Stimulated activated CD8-positive, alpha-beta memory T cell treated with anti-CD3 and anti-CD28 coated beads, Interleukin-7, amount 100 ng/mL, for 48 hours (primary cell): ENCODE measurements at regions not wholly inside any gene's neighbourhood (a gene's known extent, or its start where the extent isn't known, plus 50 kb on each side); places are given as distances from the start of the nearest gene placed in this dataset.
"Not testable (repeated sequence)": the region's sequence is repeated elsewhere in the genome, so short reads cannot be mapped to it uniquely, and the experiment has no call there.

ENCODE experiments used
- DNase-seq, 2 donors: peaks; one replicate each; pipeline ENCODE4 v3.0.0-alpha.2; 2020; ENCODE audit warnings: low read depth in 1 of 2; ENCODE audit errors: extremely low read depth in 1 of 2

DNA sequence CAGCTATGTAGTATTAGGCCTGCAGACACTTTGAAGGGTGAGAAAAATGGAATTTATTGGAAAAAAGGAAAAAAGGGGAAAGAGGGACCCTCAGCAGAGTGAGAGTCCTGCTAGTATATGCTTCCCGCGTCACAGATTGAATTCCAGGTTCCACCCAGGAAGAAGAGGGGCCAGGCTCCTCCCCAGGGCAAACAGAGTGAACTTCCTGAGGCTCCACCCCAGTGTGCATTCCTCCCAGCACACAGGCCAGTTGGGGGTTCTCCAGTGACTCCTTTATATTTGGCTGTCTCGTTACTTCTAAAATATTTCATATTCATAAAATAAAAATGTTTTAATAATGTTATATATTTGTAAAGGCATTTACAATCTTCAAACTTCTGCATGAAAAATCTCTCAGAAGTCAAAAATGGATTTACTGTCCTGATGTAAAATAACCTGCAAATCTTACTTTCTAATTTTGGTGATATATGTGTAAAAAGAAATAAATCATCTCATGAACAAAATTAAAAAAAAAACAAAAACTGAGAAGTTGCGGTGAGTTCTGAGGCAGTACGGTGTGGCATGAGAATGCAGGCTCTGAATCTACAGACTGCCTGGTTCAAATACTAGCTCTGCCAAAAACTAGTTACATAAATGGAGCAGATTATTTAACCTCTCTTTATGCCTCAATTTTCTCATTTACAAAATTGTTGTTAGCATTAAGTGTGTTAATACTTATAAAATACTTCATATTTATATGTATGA is 175.8 kb upstream of the P2RY1 start:
- no peak for DNase-seq

DNA sequence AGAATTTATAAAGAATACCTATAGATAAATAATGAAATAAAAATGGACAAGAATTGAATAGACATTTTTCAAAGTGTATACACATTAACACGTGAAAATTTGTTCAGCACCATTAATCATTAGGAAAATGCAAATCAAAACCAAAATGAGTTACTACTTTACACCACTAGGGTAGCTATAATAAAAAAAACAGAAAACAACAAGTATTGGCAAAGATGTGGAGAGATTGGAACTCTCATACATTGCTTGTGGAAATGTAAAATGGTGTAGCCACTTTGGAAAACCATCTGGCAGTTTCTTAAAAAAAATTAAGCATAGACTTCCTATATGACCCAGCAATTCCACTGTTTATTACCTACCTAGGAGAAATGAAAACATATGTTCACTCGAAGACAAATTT is 172.8 kb upstream of the P2RY1 start:
- no peak for DNase-seq

DNA sequence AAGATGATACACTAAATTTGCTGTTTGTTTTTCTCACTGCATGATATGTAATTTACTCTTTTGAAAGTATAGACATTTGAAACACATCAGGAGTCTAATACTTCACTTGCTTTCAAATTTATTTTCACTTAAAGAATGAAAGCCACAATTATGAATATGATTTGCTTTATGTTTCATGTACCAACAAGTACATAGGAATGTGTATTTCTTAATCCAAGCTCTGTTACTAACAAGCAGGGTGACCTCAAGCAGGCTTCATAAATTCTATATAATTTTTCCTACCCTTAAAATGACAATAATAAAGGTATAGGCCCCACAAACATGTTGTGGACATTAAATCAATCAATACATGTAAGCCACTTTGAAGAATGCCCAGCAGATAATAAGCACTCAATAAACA is 170.2 kb upstream of the P2RY1 start:
- no peak for DNase-seq

DNA sequence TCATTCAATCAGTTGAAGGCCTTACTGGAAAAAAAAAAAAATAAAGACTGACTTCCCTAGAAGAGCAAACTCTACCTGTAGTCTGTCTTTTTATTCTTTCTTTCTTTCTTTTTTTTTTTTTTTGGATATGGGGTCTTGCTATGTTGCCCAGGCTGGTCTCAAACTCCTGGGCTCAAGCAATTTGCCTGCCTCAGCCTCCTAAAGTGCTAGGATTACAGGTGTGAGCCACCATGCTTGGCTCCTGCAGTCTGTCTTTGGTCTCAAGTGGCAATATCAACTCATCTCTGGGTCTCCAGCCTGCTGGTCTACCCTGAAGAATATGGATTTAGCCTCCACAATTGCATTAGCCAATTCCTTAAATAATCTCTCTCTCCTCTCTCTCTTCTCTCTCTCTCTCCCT is 167.7 kb upstream of the P2RY1 start:
- no peak for DNase-seq

DNA sequence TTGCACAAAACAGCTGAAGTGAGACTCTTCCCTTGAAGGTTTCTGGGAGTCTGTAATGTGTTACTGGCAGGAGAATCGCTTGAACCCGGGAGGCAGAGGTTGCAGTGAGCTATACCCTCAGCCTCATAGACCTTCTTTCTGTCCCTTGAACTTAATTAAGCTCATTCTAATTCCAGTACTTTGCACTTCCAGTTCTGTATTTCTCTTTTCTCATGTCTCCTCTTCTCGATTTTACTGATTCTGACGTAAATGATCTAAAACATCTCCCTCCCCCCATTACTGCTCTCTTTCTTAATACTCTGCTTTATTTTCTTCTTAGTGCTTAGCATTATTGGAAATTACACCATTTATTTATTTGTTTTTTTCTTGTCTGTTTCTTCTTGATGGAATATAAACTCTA is 165.4 kb upstream of the P2RY1 start:
- DNase-seq = no peak

DNA sequence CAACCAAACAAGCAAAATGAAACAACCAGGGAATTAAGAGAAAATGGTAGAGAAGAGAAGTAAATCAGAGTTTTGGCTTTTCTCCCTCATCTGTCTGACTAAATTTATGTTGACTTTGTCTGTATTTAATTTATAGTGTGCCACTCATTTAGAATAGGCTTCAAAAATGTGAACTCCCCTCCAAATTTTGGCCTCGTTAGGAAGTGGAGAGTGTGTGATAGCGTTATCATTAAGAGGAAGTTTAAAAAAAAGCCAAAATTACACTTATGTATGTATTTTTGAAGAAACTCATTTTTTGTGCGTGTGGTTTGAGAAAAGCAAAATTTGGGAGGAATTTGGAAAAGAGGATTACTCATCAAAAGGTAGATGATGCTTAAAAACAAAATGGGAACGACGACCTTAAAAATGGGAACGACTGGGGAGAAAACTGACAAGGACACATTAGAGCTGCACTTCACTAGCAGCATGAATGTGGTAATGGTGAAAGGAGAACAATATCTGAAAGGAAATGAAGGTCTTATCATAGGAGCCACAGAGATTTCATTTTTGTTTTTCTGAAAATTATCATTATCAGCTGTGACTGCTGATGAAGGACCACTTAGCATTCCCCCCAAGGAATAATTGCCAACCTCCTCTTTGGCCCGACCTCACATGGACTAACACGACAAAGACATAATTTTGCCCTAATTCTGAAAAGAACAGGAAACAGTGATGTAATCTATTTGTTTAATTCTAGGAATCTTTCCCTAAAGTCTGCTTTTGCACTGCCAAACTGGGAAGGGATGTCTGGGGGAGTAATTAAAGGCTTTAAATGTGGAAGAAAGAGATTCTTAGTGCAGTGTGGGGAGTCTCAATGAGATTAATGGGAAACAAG is 163.2 kb upstream of the P2RY1 start:
- no peak for DNase-seq

DNA sequence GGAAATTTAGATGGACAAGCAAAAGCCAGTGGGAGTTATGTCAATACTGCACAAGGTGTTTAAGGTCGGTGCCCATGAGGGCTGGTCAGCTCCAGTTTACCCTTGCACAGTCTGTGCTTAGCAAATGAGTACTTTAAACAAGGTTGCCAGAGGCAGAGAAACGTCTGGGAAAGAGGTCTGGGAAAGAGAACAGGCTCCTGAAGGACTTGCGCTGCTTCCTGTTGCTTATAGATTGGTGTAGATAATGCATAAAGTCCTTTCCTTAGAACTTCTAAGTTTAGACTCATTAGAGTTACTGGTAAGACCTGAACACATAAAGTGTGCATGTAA is 162.6 kb upstream of the P2RY1 start:
- DNase-seq = no peak

DNA sequence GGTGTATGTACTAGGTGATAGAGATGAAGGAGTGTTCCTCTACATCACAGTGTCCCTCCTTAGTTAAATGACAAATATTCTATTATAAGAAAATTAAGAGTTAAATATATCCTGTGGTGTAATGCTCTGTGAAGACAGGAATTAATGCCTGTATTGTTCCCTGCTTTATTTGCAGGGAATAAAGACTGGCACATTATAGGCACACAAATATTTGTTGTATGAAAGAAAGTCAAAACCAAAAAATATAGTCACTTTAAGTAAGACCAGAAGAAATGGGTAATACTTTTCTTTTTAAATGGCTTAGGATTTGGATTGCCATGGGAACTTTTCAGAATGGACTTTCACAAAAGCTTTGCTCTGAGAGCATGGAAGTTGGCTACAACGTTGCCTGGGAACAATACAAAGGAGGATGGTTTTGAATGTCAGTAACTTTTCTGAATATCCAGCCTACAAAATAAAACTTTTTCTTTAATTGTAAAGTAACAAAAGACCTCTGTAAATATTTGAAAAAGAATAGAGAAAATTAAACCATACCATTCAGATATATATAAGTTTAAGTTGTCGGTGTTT is 158.0 kb upstream of the P2RY1 start:
- DNase-seq = no peak

DNA sequence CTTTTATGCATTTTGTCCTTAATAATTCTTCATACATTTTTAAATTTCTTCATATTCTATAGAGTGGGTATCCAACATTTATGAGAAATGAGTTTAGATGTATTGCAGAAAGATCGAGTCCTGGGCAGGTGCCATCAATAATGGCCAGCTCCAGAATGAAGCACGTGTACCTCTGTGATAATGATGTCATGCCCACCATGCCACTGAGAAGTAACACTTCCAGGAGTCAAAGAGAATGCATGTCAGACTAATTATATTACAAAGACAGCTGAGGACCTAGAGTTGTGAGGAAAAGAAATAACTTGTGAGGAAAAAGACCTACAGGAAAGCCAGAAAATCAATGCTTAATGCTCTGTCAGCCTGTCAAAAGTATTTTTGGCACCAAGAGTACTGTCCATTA is 157.4 kb upstream of the P2RY1 start:
- no peak for DNase-seq

DNA sequence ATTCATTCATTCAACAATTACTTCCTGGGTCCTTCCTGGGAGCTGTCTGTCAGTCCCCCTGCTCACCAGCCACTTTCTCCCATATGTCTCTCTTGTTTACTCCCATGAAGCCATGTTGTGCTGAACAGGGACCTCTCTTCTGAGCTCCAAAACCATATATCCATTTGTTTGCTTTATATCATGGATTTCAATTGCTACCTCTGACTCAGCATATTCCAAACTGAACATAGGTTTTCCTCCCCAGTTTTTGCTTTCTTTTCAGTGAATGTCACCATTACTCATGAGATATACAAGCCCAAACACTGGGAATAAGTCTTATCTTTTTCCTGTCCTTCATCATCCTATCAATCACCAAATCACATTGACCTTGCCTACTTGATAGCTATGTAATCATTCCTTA is 152.5 kb upstream of the P2RY1 start:
- DNase-seq = no peak

DNA sequence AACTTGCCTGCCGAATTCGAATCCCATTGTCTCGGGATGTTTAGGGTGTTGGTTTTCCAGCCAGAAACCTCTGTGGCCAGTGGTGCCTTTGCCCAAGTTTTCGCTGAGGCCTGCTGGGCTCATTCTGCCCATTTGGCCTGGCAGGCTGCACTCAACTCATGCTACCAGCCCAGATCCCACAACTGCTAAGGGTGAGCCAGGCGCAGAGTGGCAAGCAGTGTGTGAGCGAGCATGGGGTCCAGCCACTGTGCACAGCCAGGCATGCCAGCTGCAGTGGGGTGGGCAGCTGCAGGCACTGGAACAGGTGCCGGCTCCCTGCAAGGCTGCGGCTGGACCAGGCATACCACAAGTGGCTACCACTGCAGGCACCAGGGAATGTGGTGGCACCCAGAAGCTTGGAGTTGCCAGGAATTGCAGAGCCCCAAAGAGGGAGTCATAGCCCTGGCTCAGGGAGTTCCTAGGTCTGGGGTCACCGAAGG is 151.4 kb upstream of the P2RY1 start:
- no peak for DNase-seq

DNA sequence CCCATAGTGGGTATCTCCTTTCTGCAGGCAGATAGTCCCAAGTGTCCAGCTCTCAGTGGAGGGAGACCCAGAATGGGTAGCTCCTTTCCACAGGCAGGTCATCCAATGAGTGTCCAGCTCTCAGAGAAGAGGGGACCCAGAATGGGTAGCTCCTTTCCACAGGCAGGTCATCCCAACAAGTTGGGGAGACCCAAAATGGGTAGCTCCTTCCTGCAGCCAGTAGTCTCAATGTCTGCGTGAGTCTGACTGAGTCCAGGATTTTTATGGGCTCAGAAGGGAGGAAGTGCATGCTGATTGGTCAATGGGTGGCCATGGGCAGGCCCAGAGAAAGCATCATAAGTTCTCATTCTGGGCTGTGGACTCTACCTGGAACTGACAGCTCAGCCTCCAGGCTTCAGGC is 150.7 kb upstream of the P2RY1 start:
- no peak for DNase-seq

DNA sequence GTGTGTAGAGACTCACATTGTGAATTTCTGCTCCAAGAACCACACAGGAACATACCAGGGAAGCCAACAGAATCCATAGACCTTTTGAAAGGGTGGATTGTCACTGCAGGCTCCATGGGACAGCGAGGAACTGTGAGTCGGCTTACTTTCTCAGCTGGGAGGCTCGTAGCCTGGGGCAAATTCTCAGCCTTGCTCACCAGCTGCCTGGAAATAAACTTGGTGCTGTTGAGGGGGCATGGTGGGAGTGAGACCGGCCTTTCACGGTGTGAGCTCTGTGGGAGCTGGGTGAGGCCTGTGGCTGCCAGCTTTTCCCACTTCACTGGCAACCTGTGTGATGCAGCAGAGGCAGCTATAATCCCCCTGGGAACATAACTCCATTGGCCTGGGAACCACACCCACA is 146.6 kb upstream of the P2RY1 start:
- DNase-seq = no peak

DNA sequence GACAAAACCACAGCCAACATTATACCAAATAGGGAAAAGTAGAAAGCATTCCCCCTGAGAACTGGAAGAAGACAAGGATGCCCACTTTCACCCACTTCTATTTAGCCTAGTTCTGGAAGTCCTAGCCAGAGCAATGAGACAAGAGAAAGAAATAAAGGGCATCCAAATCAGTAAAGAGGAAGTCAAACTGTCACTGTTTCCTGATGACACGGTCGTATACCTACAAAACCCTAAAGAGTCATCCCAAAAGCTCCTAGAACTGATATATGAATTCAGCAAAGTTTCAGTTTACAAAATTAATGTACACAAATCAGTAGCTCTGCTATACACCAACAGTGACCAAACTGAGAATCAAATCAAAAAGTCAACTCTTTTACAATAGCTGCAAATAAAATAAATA is 142.6 kb upstream of the P2RY1 start:
- not testable (repeated sequence) for DNase-seq

DNA sequence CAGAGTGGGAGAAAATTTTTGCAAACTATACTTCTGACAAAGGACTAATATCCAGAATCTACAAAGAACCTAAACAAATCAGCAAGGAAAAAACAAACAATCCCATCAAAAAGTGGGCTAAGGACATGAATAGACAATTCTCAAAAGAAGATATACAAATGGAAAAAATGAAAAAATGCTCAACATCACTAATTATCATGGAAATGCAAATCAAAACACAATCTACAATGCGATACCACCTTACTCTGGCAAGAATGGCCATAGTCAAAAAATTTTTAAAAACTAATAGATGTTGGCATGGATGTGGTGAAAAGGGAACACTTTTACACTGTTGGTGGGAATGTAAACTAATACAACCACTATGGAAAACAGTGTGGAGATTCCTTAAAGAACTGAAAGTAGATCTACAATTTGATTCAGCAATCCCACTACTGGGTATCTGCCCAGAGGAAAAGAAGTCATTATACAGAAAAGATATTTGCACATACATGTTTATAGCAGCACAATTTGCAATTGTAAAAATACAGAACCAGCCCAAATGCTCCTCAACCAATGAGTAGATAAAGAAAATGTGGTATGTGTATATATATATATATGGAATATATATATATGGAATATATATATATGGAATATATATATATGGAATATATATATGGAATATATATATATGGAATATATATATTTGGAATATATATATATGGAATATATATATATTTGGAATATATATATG is 141.2 kb upstream of the P2RY1 start:
- DNase-seq = not testable (repeated sequence)

DNA sequence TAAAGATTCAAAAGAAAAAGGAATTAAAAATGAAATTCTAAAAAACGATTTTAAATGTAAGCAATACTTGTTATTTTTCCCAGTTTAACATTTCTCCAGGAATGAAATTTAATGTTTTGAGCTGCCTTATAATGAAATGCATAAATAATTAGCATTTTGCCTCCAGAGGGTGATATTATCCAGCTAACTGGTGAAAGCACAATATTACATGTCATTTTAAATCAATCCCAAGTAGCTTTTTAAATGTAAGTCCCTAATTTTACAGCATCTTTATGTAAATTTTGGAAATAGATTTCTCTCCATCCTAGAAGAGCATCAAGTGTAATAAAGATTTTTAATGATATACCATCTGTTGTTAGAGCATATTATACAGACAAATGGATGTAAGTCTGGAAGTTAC is 139.1 kb upstream of the P2RY1 start:
- DNase-seq = no peak

DNA sequence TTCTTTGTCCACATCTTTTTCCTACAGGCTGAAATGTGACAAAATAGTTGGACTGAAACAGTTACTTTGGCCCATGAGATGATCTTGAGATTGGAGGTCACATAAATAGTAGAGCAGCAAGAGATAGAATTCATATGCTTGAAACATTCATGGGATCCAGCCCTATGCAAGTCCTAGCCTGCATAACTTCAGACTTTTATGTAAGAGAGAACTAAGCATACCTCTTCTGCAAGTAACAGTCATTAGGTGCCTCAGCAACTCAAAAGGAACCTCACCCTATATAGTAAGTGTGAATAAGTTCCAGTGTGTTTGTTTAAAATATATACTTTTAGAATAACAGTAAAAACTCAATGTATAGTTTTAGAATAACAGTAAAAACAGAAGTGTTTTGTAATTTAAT is 138.0 kb upstream of the P2RY1 start:
- no peak for DNase-seq

DNA sequence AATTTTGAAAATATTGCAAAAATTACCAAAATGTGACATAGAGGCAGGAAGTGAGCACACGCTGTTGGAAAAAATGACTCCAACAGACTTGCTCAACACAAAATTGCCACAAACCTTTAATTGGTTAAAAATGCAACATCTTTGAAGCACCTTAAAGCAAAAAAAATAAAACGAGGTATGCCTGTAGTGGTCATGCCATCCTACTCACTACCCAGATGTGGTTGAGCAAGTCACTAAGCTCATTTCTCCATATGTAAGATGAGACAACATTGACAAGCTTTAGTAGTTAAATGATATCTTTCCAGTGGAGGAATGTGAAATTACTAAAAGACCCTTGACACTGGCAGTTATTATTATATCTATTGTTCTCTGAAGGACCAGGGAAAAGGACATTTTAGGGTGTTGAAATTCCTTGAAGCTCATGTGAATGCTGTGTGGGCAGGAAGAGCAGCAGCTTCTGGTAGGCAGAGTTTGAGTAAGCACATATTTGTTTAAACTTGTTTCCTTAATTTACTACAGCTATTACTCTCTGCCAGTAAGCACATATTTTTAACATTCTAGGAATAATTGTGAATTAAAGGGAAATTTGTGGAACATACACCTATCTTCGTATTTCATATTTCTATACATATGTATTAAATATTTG is 131.6 kb upstream of the P2RY1 start:
- no peak for DNase-seq

DNA sequence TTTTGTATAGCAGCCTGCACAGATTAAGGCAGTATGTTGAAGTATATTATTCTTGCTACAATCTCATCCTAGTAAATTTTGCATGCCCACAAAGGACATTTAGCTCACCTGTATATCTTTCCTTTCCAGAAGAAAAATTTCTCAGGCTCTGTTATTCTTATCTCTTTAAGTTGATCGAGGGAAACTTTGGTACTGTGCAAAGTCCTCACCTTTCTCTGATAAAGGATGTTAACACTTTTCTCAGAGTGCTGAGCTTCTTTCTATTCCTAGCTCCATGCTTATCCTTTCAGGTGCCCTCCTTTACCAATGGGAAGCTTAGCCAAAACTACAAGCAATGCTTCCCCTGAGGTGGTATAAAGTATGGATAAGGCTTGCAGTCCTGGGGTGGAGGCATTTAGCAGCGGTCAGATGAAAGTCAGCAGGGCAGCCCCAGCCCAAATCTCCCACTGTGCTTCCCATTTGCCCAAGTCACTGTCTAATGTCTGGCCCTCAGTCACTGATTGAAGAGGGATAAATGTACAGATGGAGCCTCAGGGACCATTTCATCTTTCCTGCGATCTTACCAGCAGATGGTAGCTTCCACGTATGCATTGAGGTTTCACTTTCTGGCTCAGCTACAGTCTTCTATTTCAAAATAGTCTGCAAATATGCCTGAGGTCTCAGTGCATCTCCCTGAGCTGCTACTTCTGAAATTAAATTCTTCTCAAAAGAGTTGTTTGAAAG is 127.8 kb upstream of the P2RY1 start:
- no peak for DNase-seq

DNA sequence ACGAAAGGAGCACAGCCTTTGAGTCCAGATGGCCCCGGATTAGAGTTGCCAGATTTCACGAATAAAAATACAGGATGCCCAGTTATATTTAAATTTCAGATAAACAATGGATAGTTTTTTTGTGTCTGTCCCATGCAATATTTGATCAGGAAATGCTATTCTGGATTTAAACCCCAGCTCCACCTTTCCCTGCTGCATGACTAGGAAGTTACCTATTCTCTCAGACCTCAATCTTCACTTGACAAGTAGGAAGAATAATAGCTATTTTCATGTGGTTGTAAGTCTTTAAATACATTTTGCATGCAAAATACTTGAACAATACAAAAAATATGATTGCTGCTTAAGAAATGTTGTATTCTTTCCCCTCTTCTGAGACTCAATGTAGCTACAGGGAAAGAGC is 125.3 kb upstream of the P2RY1 start:
- no peak for DNase-seq
